GM19438 (cell line): ENCODE measurements at regions not wholly inside any gene's neighbourhood (a gene's known extent, or its start where the extent isn't known, plus 50 kb on each side); places are given as distances from the start of the nearest gene placed in this dataset.
"Not testable (repeated sequence)": the region's sequence is repeated elsewhere in the genome, so short reads cannot be mapped to it uniquely, and the experiment has no call there.

ENCODE experiments used
- ATAC-seq: cut with Tn5 transposase; IDR thresholded peaks from one replicate; pipeline ENCODE4 v1.9.1; 2021; ENCODE audit warnings: low read depth; ENCODE audit not compliant: unreplicated experiment

DNA sequence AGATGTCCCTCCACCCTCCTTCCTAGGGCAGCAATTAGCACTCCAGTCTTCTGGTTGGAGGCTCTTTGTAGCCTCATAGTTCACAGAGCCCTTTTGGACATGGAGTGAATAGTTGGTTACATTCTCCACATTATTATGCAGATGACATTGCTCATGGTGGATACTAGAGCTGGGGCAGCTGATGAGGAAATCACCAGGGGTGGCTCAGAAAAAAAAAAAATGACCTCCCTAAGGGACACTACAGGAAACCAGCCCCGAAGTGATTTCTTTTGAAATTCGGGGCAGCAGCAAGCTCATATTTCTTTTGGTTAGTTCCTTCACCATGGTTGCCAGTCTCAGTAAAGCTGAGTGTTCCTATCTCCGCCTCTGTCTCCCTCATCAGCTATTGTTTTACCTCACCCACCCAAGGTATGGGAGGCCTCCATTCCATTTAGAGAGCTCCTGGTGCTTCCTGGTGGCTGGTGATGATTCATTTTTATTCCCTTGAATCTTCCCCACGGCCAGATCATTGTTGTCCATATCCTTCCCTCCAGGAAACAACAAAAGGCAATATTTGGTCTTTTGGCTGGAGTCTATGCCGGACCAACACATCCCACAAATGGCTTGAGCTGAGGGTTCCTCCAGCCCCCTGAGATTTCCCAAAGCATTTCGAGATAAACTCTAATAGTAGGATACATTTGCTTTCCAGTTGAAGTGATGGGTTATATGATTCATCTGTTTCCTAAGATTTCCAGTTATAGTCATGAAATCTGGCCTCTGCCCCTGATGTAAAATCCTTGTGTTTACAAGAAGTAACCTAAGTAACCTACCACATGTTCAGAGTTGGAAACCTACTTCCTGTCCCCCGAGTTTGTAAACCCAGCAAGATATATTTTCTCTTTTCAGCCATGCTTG, 56.2 kb upstream of the NID2 start:
- no peak for ATAC-seq

GRCh38 chr14:52122163-52122562, 53.3 kb upstream of the NID2 start:
- not testable (repeated sequence) for ATAC-seq

DNA sequence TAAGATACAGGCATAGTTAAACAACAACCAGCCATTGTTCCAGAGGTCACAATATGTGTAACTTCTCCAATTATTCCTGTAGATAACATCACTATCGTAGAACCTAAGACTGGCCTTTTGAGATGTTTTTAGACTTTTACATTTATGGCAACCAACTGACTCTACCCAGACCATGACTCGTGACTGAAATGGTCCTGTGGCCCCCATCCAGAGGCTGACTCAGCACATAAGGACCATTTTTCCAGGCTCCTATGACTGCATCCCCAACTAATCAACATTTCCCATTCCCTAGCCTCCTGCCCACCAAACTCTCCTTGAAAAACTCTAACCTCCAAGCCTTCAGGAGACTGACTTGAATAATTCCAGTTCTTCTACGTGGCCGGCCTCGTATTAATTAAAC, 52.6 kb upstream of the NID2 start:
- no peak for ATAC-seq

DNA sequence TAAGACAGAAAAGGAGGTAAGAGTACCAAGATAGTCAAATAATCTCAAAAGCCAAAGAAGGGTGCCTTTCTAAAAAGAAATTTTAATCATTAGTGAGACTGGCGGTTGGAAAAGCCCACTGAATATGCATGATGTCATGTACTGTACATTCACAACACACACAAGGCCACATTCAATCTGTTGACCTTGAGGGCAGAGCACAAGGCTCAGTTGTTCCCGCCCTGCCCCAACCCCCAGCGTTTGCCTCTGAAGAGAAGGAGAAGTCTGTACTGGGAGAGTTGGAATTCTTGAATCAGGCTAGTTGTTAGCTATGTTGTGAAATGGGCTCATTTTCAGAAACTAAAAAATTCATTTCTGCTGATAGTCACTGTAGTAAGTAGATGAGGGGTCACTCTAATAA, 50.2 kb upstream of the NID2 start:
- ATAC-seq = no peak
